HG03097 (cell line): ENCODE measurements at regions not wholly inside any gene's neighbourhood (a gene's known extent, or its start where the extent isn't known, plus 50 kb on each side); places are given as distances from the start of the nearest gene placed in this dataset.
"Not testable (repeated sequence)": the region's sequence is repeated elsewhere in the genome, so short reads cannot be mapped to it uniquely, and the experiment has no call there.

ENCODE experiments used
- ATAC-seq: cut with Tn5 transposase; IDR thresholded peaks from one replicate; pipeline ENCODE4 v1.9.1; 2021; ENCODE audit not compliant: unreplicated experiment, low FRiP score

DNA sequence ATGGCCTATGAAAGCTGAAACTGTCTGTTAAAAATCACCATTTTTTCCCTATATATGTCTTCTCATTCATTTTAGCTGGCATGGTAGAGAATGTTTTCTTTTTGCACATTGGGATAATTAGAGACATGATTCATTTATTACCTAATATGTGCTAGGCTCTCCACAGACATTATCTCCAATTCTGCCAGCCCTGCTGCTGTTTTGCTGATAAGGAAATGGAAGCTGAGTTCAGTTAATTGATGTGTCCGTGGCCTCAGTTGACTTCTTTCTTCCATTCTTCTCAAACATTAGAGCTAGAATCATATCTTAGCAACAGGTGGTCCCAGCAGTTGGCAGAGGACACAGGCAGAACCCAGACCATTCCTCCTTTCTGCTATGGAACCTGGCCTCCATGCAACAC lies 644.1 kb upstream of the CITED2 start:
- ATAC-seq = no peak

DNA sequence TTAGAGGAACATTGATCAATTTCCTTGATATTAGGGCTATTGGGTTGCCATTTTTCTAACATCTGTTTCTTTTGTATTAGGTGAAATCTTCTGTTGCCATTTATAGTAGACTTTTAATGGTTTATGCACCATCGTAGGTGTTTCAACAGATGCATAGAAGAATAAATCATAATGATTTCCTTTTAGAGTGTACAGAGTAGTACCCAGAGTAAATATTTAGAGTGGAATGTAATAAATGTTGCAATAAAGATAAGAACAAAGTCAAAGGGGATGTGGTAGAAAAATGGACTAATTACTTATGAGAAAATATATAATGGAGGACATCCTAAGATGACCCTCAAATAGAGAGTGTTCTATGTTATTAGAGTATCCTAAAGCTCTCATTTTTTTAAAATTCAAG lies 643.0 kb upstream of the CITED2 start:
- ATAC-seq = no peak

DNA sequence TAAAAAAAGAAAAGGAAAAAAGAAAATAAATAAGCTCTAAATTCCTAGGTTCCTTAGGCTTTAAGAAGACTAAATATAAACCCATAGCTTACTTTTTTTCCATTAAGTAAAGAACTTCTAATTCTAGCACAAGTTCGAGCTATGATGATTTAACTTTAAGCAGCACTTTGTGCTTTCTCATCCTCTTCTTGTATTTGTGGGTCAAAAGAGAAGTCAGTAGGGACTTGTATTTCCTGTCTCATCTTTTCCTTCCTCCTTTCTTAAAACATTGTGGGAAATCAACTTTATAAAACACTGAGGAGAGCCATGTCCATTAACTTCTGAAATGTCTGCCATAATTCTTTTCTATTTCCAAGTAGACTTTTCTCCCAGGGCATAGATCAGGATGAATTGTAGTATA lies 637.7 kb upstream of the CITED2 start:
- ATAC-seq = no peak

DNA sequence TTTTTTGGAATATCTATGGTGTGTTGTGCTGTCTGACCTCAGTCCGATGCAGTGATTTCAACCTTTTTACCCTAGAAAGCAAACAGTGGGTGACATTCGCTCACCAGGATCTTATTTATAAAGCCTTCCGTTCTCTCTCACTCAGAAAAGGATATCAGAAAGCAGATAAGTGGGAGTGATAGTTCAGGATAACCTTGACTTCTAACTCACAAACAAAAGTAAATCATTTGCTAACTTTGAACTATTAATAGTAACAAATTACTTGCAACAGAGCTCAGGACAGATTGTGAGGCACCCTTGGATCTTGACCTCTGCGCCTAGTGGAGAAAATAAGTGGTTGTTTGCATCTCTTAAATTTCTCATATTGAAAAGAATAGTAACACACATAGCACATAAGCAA lies 637.1 kb upstream of the CITED2 start:
- ATAC-seq = no peak

DNA sequence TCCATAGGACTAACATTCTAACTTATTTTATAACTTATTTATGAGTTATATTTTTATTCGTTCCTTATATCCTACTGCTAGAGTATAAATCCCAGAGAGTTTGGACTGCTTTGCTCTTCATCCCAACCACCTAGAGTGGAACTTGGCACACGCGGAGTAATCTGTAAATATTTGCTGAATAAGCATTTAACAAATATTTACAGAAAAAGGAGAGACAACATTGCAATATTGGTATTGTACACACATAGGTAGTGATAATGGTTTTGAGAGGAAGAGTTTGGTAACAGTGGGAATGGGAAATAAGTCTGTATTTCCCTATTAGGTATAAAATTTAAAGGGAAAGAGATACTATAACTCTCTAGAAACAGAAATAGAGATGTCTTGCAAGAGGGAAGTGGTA lies 634.8 kb upstream of the CITED2 start:
- ATAC-seq = no peak

DNA sequence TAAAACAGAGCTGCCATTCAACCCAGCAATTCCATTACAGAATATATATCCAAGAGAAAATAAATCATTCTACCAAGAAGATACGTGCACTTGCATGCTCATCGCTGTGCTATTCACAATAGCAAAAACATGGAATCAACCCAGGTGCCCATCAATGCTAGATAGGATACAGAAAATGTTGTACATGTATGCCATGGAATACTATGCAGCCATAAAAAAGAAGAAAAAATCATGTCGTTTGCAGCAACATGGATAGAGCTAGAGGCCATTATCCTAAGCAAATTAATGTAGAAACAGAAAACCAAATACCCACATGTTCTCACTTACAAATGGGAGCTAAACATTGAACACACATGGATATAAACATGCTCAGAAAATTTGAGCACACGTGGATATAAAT lies 633.1 kb upstream of the CITED2 start:
- ATAC-seq = no peak

DNA sequence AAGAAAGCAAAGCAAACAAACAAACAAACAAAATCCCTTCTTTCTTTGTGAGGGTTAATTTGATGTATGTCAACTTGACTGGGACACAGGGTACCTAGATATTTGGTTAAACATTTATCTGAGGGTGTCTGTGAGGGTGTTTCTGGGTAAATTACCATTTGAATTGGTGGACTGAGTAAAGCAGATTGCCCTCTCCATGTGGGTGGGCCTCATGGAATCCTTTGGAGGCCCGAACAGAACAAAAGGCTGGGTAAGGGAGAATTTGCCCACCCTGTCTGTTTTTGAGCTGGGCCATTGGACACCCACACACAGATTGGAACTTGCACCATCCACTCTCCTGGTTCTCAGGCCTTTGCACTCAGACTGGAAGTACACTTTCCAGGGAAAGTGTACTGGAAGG lies 628.8 kb upstream of the CITED2 start:
- no peak for ATAC-seq

DNA sequence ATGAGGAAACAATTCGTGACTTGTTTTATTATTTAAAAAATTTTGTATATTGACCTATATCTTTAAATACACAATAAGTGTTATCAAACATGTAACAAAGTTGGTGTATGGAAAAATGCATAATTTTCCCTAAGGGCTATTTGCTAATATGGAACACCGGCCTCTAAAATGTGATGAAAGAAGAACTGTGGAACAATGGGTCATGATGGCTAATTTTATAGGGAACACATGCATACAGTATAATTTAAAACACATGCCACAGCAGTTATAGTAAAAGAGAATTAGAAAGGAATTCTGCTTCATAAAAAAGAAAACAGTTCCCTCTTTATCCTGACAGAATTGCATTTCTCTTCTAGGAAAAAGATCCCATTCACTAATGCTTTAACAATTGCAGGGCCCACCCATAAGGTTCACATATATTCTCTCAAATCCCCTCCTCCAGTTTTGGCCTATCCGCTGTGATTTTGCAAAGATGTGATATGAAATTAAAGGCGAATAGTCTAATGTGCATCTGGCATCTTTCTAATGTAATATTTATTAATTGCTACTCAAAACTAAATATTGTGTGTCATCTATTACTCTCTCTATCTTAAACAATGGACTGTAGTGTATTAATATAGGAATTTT lies 628.1 kb upstream of the CITED2 start:
- ATAC-seq = no peak

DNA sequence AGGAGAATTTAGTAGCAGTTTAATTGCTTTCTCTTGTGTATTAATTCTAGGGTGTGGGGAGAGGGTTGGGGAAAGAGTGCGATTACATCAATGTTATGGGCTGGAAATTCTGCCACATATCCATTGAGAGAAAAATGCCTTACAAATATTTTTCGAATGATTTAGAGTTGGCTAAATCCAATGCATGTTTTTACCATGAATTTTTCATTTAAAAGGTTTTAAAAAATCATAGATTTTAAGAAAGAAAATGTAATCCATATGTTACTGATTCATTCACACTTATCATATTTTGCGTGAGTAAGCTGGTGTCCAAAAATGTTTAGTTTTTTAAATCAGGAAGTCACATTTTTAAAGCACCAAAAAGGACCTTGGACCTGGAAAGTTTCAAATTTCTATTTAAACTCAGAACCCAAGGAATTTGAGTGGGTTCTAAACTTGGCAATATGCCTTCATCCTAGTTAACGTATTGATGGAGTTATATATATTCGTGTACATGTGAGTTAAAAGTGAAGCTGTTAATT lies 627.4 kb upstream of the CITED2 start:
- no peak for ATAC-seq

DNA sequence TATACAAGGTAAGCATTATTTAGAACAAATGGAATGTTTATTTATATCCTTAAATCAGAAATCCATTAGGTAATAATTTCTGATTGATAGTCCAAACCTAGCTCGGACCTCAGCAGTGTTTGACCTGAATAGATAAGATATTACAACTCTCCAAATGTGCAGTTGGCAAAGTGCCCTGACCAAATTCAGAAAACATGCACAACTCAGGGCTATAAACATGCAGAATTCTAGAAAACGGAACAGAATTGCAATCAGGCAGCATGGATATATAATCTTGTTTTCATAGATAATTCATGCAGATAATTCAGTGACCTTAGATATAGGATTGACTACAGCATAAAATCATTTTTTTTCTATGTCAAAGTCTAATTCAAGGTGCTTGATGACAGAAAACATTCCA lies 626.6 kb upstream of the CITED2 start:
- ATAC-seq = no peak

DNA sequence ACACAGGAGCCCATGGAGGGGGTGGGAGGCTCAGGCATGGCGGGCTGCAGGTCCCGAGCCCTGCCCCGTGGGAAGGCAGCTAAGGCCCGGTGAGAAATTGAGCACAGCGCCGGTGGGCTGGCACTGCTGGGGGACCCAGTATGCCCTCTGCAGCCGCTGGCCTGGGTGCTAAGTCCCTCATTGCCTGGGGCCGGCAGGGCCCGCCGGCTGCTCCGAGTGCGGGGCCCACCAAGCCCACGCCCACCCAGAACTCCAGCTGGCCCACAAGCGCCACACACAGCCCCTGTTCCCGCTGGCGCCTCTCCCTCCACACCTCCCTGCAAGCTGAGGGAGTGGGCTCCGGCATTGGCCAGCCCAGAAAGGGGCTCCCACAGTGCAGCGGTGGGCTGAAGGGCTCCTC lies 625.2 kb upstream of the CITED2 start:
- not testable (repeated sequence) for ATAC-seq

DNA sequence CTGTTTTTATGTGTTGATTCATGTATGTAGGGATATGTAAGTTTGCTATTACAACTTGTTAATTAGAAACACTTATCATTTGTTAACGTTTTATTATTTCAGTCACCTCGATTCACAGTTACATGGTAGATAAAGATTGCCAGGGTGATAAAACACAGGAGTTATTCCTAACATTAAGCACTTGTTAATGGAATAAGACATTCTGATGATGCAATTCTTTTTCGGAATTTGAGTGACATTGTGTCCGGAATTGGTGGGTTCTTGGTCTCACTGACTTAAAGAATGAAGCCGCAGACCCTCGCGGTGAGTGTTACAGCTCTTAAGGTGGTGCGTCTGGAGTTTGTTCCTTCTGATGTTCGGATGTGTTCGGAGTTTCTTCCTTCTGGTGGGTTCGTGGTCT lies 624.0 kb upstream of the CITED2 start:
- not testable (repeated sequence) for ATAC-seq

DNA sequence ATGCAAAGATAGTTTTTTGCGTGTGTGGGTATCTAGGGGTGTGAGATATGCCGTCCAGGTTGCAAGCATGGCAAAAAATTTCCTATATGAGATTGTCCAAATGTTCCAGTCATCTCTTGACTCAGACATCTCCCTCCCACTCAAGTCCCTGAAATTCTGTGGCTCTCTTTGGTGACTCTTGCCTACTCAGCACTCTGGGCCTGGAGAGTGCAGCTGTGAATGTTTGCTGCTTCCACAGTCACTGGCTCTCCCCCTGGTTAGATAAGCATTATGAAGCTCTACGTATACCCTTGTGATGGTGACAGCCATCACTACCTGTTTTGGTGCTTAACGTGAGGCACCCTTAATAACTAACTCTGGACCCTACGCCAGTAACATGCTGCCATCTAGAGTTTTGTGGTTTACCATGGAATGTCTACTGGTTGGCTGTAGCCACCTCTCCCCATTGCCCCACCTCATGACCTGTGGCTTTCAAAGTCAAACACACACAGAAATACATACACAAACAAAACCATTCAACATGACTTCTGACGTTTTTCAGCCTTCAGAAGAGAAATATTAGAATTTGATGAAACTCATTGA lies 621.9 kb upstream of the CITED2 start:
- ATAC-seq = peak; percentile 61

DNA sequence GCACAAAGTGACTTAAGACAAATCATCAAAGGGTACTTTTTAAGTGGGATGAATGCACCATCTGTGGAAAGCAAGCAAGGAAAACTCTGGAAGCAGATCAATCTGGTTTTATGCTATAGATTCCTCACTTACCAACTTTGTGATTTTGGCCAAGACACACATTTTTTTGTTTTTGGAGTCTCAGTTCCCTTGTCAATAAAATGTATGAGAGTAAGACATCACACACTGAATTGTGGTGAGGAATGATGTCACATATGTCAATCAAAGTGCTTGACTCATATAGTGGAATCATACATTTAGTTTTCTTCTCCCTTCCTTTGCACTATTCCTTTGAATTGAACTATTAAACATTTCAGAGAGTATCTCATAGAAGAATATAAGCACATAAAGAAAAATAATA lies 620.5 kb upstream of the CITED2 start:
- ATAC-seq = no peak

DNA sequence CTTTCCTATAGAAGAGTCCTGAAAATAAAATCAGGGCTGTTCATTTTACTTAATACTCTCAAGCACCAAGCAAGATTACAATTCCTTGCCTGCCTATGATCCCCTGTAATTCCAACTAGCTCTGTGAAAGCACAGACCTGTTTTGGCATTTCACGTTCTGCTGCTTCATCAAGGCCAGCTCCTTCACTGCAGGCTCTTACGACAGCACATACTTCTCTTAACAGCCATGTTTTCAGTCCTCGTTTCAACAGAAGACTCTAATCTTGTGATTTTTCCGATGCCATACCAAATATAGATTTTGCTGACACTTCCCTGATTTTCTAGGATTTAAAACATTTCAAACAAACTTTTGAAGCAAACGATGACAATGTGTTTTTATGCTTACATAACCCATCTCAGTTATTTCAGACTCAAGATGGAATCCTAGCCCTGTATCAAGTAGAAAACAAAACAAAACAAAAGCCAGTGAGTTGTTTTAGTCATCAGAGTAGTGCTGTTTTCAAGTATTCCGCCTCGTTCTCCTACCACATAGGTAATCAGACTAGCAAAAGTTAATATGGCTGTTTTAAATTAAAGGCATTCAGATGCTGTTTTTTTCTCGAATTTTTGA lies 616.5 kb upstream of the CITED2 start:
- no peak for ATAC-seq

DNA sequence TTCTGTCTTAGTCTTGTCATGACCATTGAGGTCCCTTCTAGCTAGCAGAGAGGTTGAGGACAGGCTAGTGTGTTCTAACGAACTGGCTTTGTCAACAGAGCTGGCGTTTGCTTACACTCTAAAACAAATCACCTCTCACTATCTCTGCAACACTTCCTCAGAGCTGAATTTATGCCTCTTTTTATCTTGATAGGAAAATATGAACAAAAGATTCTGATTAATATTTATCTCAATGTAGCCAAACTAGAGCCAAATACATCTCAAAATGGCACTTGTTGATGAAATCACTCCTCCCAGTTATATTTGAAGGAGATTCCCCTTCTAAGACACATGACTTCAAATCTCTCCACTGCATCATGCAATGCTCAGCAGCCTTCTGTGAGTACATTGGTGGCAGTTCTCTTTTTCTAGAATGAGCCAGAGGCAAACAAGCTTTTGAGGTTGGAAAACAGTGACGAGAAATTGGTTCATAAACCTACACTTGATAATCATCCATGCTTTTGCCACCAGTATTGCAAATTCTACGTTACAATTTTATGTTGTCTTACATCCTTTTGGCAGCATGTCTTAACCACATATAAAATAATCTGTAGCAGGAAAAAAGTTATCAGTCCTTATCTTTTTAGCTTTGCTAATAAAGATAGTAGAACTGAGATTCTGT lies 615.7 kb upstream of the CITED2 start:
- no peak for ATAC-seq

DNA sequence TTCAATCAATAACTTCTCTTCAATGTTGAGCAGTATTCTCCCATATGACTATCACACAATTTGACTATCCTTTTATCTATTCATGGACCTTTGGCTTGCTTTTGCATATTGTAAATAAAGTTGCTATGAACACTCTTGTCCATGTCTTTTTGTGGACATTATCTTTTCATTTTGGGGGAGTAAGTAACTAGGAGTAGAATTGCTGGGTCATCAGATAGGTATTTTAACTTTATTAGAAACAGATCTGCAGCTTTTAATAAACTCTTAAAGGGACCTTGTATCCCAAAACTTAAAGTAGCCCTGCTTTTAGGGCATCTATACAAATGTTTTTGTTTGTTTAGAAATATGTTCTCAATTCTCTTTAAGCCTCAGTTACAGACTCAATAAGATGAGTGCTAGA lies 614.2 kb upstream of the CITED2 start:
- ATAC-seq = no peak

DNA sequence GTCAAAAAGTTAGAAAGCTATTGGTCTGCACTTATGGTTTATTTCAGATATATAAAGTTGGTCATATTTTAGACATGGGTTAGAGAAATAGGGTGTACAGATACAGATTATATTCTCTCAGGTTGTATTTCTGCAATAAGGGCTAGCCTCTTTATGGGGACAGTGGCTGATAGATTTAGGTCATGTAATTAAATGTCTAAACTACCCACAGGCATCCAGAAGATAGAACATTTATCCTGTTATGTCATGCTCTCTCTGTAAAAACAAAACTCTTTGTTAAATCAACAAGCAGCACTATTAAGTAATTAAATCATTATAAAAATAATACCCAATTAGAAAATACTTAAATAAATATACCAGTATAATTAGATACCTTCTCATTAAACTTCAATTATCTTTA lies 612.6 kb upstream of the CITED2 start:
- ATAC-seq = no peak

DNA sequence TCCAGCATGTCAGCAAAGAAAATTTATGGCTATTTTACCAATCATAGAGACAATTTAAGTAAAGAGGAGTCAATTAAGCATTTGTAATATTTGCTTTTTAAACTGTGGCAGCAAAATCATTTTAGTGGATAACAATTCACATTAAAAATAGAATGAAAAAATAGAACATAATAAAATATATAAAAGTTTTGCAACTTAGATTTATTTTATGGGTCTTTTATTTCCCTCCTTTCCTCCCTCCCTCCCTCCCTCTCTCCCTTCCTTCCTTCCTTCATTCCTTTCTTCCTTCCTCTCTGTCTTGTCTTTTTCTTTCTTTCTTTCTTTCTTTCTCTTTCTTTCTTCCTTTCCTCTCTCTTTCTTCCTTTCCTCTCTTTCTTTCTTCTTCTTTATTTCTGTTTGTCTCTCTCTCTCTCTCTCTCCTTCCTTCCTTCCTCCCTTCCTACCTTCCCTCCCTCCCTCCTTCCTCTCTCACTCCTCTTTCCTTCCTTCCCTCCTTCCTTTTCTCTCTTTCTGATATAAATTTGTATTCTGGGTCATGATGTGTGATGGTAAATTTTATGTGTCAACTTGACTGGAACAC lies 610.9 kb upstream of the CITED2 start:
- no peak for ATAC-seq

DNA sequence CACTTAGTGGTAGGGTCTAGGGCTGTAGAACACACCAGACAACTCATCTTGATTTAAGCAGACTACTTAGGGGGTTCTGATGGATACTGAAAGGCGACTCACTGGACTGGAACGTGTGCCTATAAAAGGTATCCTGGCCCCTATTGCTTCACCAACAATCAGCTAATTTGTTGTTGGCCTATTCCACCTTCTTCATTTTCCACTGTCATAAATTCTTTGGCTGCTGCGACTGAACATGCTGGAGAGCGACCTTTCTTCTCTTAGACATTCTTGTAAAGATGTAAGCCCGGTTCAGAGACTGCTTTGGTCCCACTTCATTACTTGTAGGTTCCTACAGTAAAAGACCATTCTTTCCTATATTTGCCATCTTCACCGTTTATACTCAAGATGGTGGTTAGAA lies 609.9 kb upstream of the CITED2 start:
- ATAC-seq = no peak

DNA sequence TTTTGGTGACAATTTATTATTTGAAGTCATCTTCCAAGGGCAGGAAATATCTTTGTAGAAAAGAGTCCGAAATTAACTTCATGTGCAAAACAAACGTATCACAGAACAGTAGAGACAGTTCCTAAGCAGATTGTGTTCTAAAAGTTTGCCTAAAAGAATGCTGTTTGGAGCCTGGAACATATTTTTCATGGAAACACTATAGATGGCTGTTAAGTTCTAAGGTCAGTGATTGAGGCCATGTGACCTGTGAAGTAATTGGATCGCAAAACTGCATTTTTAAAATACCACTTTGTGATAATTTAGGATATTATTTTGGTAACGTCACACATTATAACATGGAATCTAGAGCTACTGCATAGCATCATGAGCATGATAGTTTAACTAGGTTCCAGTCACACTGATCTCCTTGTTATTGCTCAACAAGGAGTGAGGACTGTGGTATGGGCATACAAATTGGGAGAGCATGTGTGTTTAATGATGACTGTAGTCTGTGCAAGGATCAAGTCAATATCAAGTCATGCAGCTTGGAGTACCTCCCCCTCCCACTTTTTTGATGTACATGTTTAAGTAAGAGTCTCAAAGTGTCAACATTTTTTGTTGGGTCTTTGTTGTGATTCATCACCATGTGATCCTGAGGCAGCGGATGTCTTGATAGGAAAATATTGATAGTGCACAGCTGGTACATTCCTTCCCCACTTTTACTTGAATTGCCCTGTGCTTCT lies 609.3 kb upstream of the CITED2 start:
- no peak for ATAC-seq
